Keratinocyte (primary cell): ENCODE measurements at regions not wholly inside any gene's neighbourhood (a gene's known extent, or its start where the extent isn't known, plus 50 kb on each side); places are given as distances from the start of the nearest gene placed in this dataset.
"Not testable (repeated sequence)": the region's sequence is repeated elsewhere in the genome, so short reads cannot be mapped to it uniquely, and the experiment has no call there.

Experiments used
- DNase-seq: peaks from one replicate; pipeline ENCODE4 v3.0.0-alpha.2; 2011; ENCODE audit warnings: low read depth, missing footprints, low spot score
- FAIRE-seq: peaks from 2 replicates; lab custom pipeline; 2011; peaks lifted over from hg19 to GRCh38; lab: Jason Lieb, UNC
- H2AFZ ChIP-seq: 2 replicates; pipeline ENCODE4 v1.6.0; 2012; ENCODE audit warnings: low read length, control low read depth, inconsistent platforms; ENCODE audit not compliant: control insufficient read depth
- H3K27ac ChIP-seq: 2 replicates; pipeline ENCODE4 v1.5.1; 2011; ENCODE audit warnings: low read length; ENCODE audit not compliant: control insufficient read depth, insufficient read depth
- H3K27me3 ChIP-seq: 3 replicates; pipeline ENCODE4 v1.6.0; 2011; ENCODE audit warnings: low read length; ENCODE audit not compliant: control insufficient read depth, insufficient read depth; ENCODE audit errors: extremely low read depth
- H3K36me3 ChIP-seq, 2 experiments: 2 replicates in 1 of 2; 3 replicates in 1 of 2; pipeline ENCODE4 v1.5.1; 2011; ENCODE audit warnings: low read length in 2 of 2, mild to moderate bottlenecking in 1 of 2; ENCODE audit not compliant: control insufficient read depth in 2 of 2, insufficient read depth in 2 of 2; ENCODE audit errors: extremely low read depth in 1 of 2
- H3K4me1 ChIP-seq: 3 replicates; pipeline ENCODE4 v1.5.1; 2011; ENCODE audit warnings: low read length; ENCODE audit not compliant: control insufficient read depth, insufficient read depth; ENCODE audit errors: extremely low read depth
- H3K4me2 ChIP-seq: 3 replicates; pipeline ENCODE4 v1.6.0; 2011; ENCODE audit warnings: low read depth, low read length; ENCODE audit not compliant: control insufficient read depth, insufficient read depth; ENCODE audit errors: extremely low read depth
- H3K4me3 ChIP-seq, 3 experiments: fragments of 200-600 bp in 1 of 3; sonication (generic) in 1 of 3; 2 replicates in 2 of 3; 3 replicates in 1 of 3; pipeline ENCODE4 v1.5.1; 2011 to 2016; ENCODE audit warnings: low read length in 3 of 3, mild to moderate bottlenecking in 3 of 3, control low read depth in 2 of 3, inconsistent platforms in 1 of 3, low read depth in 1 of 3, mixed read lengths in 1 of 3, mixed run types in 1 of 3, moderate library complexity in 1 of 3; ENCODE audit not compliant: control insufficient read depth in 2 of 3, insufficient read depth in 2 of 3; ENCODE audit errors: extremely low read depth in 1 of 3
- H3K79me2 ChIP-seq: 2 replicates; pipeline ENCODE4 v1.6.0; 2012; ENCODE audit warnings: low read length; ENCODE audit not compliant: control insufficient read depth, insufficient read depth
- H3K9ac ChIP-seq: 3 replicates; pipeline ENCODE4 v1.6.0; 2011; ENCODE audit warnings: low read length; ENCODE audit not compliant: control insufficient read depth, insufficient read depth; ENCODE audit errors: extremely low read depth
- H3K9me1 ChIP-seq: 3 replicates; pipeline ENCODE4 v1.6.0; 2011; ENCODE audit warnings: low read length; ENCODE audit not compliant: control insufficient read depth, insufficient read depth; ENCODE audit errors: extremely low read depth
- H3K9me3 ChIP-seq: 2 replicates; pipeline ENCODE4 v1.5.1; 2012; ENCODE audit warnings: low read depth, low read length; ENCODE audit not compliant: control insufficient read depth
- H4K20me1 ChIP-seq: 3 replicates; pipeline ENCODE4 v1.6.0; 2011; ENCODE audit warnings: low read length; ENCODE audit not compliant: control insufficient read depth, insufficient read depth; ENCODE audit errors: extremely low read depth
- EZH2 ChIP-seq: IDR thresholded peaks from one replicate; pipeline ENCODE4 v1.6.1; 2012; ENCODE audit warnings: inconsistent platforms, mild to moderate bottlenecking, low read length, moderate library complexity
- dilution Hi-C: fragments of 300-500 bp; cut with MboI; formaldehyde crosslinking; loops from one replicate; pipeline ENCODE4 v1.7.0; 2020; ENCODE audit warnings: low sequenced_read_pairs; ENCODE audit not compliant: extremely low pct_ligation_motif_present
- TF ChIP-seq, protein P1 (sequence below), 3 experiments: IDR thresholded peaks in 1 of 3; conservative IDR thresholded peaks in 1 of 3; optimal IDR thresholded peaks in 1 of 3; 2 replicates in 2 of 3; 3 replicates in 1 of 3; pipeline versions ENCODE3 to v1.5.1; 2011; ENCODE audit warnings: low read length in 3 of 3, mild to moderate bottlenecking in 3 of 3, moderate library complexity in 2 of 3, control low read depth in 1 of 3, inconsistent platforms in 1 of 3; ENCODE audit not compliant: insufficient read depth in 2 of 3; ENCODE audit errors: extremely low read depth in 1 of 3

GRCh38 chr2:5203134-5203755 lies 488.9 kb upstream of the SOX11 start:
- Histone ChIP-seq H3K36me3 (no peaks in the 10 kb centered on the region), H3K4me1 (no peaks in the 10 kb centered on the region), H3K9me3 (no peaks in the 10 kb centered on the region), H3K9ac (no peak overlapping the region), H3K9me1 (no peaks in the 10 kb centered on the region), H3K4me3 (no peak overlapping the region), H4K20me1 (no peaks in the 10 kb centered on the region), H3K79me2 (no peaks in the 10 kb centered on the region), H2AFZ (no peak overlapping the region), H3K27me3 (no peaks in the 10 kb centered on the region), H3K4me2 (no peak overlapping the region), H3K27ac (no peak overlapping the region)
- no peak for DNase-seq
- dilution Hi-C loops, result no loop called here
- no peak for FAIRE-seq
- TF ChIP-seq EZH2, result no peak
- TF ChIP-seq, protein P1, sequence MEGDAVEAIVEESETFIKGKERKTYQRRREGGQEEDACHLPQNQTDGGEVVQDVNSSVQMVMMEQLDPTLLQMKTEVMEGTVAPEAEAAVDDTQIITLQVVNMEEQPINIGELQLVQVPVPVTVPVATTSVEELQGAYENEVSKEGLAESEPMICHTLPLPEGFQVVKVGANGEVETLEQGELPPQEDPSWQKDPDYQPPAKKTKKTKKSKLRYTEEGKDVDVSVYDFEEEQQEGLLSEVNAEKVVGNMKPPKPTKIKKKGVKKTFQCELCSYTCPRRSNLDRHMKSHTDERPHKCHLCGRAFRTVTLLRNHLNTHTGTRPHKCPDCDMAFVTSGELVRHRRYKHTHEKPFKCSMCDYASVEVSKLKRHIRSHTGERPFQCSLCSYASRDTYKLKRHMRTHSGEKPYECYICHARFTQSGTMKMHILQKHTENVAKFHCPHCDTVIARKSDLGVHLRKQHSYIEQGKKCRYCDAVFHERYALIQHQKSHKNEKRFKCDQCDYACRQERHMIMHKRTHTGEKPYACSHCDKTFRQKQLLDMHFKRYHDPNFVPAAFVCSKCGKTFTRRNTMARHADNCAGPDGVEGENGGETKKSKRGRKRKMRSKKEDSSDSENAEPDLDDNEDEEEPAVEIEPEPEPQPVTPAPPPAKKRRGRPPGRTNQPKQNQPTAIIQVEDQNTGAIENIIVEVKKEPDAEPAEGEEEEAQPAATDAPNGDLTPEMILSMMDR (optimal IDR thresholded peaks at IDR 0.05 in 1 of 3, IDR thresholded peaks at IDR 0.05 in 1 of 3, conservative IDR thresholded peaks at IDR 0.05 in 1 of 3; ENCODE audit: extremely low read depth in 1 of 3, insufficient read depth in 2 of 3, low read length in 3 of 3), result no peak

- H3K27ac ChIP-seq, DNase-seq, H4K20me1 ChIP-seq, H3K36me3 ChIP-seq, FAIRE-seq, H3K9me3 ChIP-seq, H3K4me2 ChIP-seq, H3K79me2 ChIP-seq, H3K9ac ChIP-seq, dilution Hi-C loops, H3K4me3 ChIP-seq, H3K27me3 ChIP-seq, H3K4me1 ChIP-seq, H3K9me1 ChIP-seq, H2AFZ ChIP-seq: not testable (repeated sequence)
These were observed 485.4 kb upstream of the SOX11 start for GRCh38 chr2:5206742-5207141.
